OCI-LY3 (cell line): ENCODE measurements at regions not wholly inside any gene's neighbourhood (a gene's known extent, or its start where the extent isn't known, plus 50 kb on each side); places are given as distances from the start of the nearest gene placed in this dataset.

Experiments used
- CTCF ChIP-seq: fragments of 200-600, 300-600 bp; sonication (generic); IDR thresholded peaks from 2 replicates; pipeline ENCODE4 v1.5.1; 2014; ENCODE audit warnings: antibody characterized with exemption, low read length, low read depth
- EZH2phosphoT487 ChIP-seq: fragments of 200-600 bp; shearing (Covaris generic); IDR thresholded peaks from 2 replicates; pipeline ENCODE4 v1.6.1; 2018; ENCODE audit warnings: antibody characterized with exemption, mixed run types, low read depth

DNA sequence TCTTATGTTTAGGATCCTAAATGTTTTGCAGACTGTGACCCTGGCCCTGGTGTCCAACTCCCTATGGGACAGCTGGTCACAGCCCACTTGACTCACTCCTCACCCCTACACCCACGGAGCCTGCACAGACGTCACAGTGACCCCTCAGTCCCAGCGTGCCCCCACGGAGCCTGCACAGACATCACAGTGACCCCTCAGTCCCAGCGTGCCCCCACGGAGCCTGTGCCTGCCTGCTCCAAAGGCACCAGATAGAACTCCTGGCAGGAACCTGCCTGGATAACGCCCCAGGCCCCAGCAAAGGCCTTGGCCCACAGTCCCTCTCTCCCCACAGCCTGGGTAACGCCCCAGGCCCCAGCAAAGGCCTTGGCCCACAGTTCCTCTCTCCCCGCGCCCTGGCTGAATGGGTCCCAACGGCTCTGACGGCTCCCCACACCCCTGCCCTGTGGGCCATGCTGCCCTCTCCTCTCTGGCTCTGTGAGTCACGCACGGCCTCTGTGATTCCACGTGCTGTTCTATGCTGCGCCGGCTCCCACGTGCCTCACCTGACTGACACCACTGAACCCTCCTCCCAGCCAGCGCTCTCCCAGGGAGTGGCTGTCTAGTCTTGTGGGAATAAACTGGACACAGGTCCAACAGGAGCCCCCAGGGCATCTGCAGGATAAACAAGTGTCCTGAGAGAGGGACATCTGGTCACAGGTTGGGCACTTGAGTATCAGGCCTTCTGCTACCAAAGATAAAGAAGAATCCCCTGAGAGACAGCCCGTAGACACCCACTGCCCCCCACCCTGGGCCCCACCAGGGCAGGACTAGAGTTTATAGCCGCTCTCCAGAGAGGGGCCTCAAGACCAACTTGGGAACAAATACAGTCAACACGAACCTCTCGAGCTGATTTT lies 250.3 kb downstream of the BRD1 start:
- no peak for TF ChIP-seq EZH2phosphoT487
- no peak for TF ChIP-seq CTCF
